B cell (primary cell): ENCODE measurements at regions not wholly inside any gene's neighbourhood (a gene's known extent, or its start where the extent isn't known, plus 50 kb on each side); places are given as distances from the start of the nearest gene placed in this dataset.

Experiments
- CTCF ChIP-seq: fragments of 200-600 bp; IDR thresholded peaks from one replicate; pipeline ENCODE4 v1.8.0; 2022; ENCODE audit warnings: antibody characterized with exemption, mild to moderate bottlenecking
- EZH2 ChIP-seq: IDR thresholded peaks from 2 replicates; pipeline ENCODE4 v1.6.1; 2012; ENCODE audit warnings: borderline replicate concordance, low read depth, mild to moderate bottlenecking, moderate library complexity, low read length; ENCODE audit not compliant: insufficient read depth, poor library complexity, severe bottlenecking

DNA sequence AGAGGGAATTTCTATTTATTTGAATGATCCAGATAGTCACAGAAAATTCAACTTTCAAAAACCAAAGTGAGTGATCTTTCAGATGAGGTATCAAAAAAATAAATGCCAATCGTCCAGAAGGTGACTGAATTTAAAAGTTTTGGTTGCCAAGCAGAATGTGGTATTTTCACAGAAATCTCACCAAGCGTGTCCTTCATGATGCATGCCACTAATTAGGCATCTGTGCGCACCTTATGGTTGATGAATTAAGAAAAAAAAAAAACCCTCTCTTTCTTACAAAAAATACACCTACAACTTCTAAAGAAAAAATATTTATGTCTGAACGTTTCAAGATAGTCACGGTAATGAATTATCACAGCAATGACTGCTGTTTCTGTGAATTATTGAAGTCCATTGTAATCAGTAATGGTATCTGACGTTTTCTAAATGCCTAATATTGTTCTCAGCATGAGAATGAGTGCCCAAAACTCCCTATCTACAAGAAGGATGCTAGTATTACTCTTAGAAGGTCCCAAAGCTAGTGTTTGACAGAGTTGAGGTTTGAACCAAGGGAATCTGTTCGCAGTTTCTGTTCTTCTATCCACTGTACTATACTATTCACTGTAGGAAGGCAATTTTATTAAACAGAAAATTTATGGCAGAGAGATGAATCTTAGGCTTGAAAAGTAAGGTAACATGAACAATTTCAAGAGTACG, 219.6 kb upstream of the NETO1 start:
- no peak for TF ChIP-seq CTCF
- no peak for TF ChIP-seq EZH2
